ENCODE measurements at regions not wholly inside any gene's neighbourhood (a gene's known extent, or its start where the extent isn't known, plus 50 kb on each side); places are given as distances from the start of the nearest gene placed in this dataset.
"Not testable (repeated sequence)": the region's sequence is repeated elsewhere in the genome, so short reads cannot be mapped to it uniquely, and the experiment has no call there.

DNA sequence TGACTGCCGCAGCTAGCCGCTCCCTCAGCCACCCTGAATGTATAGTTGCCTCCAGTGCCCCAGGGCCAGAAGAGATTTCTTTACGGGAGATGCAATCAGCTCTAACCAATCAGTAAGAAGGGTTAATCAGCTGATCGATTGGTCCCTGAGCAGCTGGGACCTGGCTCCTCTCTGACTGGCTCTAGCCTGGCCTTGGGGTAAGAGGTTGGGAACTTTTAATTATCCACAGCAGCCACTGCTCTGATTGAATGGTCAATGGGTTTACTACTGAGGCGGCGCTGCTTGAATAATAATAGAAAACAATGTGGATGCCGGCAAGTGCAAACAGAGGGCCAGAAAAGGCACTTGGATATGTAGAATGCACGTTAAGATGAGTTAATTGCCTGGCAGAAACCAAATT lies 99.8 kb downstream of the TFAP2A start:
- Histone ChIP-seq H3K36me3 (ENCODE audit: insufficient read depth, low read length) (no peaks in the 10 kb centered on the region), H3K27ac (ENCODE audit: low read depth, low read length) (no peak overlapping the region), H3K27me3 (ENCODE audit: insufficient read depth, low read length) (no peaks in the 10 kb centered on the region), H3K4me3 (ENCODE audit: low read depth, low read length) (no peak overlapping the region), H3K79me2 (ENCODE audit: control insufficient read depth, insufficient read depth, low read length, unreplicated experiment) (no peaks in the 10 kb centered on the region), H3K4me1 (ENCODE audit: control insufficient read depth, insufficient read depth, low read length, unreplicated experiment) (no peaks in the 10 kb centered on the region), H2AFZ (ENCODE audit: low read length, unreplicated experiment) (no peak overlapping the region)

- no peak overlapping the region for H3K4me3 ChIP-seq (ENCODE audit: low read depth, low read length)
Observed at GRCh38 chr6:10314163-10314955, 100.5 kb downstream of the TFAP2A start.

DNA sequence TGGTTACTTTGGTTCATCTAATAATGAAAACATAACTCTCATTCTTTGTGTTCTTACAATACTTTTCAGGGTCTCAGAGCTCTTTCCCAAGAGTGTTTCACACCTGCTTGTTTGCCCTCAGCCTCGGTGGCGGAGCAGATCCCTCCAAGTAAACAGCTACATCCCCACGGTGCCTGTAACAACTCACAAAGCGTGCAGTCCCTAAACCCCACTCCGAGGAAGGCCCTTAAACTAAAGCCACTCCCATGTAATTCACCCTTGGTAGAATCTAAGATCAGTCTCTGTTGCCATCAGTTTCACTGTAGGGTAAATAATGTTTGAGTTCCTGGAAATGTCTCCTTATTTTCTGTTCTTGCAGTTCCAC lies 101.1 kb downstream of the TFAP2A start:
- Histone ChIP-seq H3K4me1 (ENCODE audit: control insufficient read depth, insufficient read depth, low read length, unreplicated experiment) (no peaks in the 10 kb centered on the region), H3K79me2 (ENCODE audit: control insufficient read depth, insufficient read depth, low read length, unreplicated experiment) (no peaks in the 10 kb centered on the region), H3K27me3 (ENCODE audit: insufficient read depth, low read length) (no peaks in the 10 kb centered on the region), H2AFZ (ENCODE audit: low read length, unreplicated experiment) (no peak overlapping the region), H3K36me3 (ENCODE audit: insufficient read depth, low read length) (no peaks in the 10 kb centered on the region), H3K27ac (ENCODE audit: low read depth, low read length) (no peak overlapping the region), H3K4me3 (ENCODE audit: low read depth, low read length) (no peak overlapping the region)

More at GRCh38 chr6:10314163-10314955, 100.5 kb downstream of the TFAP2A start:
- H3K36me3 ChIP-seq (ENCODE audit: insufficient read depth, low read length), result no peaks in the 10 kb centered on the region
- H3K27ac ChIP-seq (ENCODE audit: low read depth, low read length), result no peak overlapping the region
- H2AFZ ChIP-seq (ENCODE audit: low read length, unreplicated experiment), result no peak overlapping the region
- no peaks in the 10 kb centered on the region for H3K79me2 ChIP-seq (ENCODE audit: control insufficient read depth, insufficient read depth, low read length, unreplicated experiment)
- H3K4me1 ChIP-seq (ENCODE audit: control insufficient read depth, insufficient read depth, low read length, unreplicated experiment), result no peaks in the 10 kb centered on the region
- H3K27me3 ChIP-seq (ENCODE audit: insufficient read depth, low read length), result no peaks in the 10 kb centered on the region

DNA sequence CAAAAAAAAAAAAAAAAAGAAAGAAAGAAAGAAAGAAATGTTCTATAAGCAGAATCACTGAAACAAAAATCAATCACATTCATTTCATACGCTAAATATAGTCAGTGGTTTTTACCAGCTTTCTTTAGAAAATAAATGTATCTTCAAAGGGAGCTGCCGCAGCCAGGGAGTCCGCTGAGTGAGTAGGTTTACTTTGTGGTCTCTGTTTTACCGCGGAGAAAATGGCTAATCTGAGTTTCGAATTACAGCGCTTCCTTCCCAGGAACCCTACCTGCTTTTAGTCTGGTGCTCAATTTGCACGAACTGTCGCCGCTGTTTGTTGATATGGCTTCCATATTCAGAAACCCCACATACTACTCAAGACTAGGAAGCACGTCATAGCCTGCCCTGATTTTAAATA lies 102.4 kb downstream of the TFAP2A start:
- H3K27me3 ChIP-seq (ENCODE audit: insufficient read depth, low read length), result no peaks in the 10 kb centered on the region
- no peak overlapping the region for H3K27ac ChIP-seq (ENCODE audit: low read depth, low read length)
- H2AFZ ChIP-seq (ENCODE audit: low read length, unreplicated experiment), result no peak overlapping the region
- no peaks in the 10 kb centered on the region for H3K4me1 ChIP-seq (ENCODE audit: control insufficient read depth, insufficient read depth, low read length, unreplicated experiment)
- H3K36me3 ChIP-seq (ENCODE audit: insufficient read depth, low read length), result no peaks in the 10 kb centered on the region
- no peaks in the 10 kb centered on the region for H3K79me2 ChIP-seq (ENCODE audit: control insufficient read depth, insufficient read depth, low read length, unreplicated experiment)
- H3K4me3 ChIP-seq (ENCODE audit: low read depth, low read length), result no peak overlapping the region

DNA sequence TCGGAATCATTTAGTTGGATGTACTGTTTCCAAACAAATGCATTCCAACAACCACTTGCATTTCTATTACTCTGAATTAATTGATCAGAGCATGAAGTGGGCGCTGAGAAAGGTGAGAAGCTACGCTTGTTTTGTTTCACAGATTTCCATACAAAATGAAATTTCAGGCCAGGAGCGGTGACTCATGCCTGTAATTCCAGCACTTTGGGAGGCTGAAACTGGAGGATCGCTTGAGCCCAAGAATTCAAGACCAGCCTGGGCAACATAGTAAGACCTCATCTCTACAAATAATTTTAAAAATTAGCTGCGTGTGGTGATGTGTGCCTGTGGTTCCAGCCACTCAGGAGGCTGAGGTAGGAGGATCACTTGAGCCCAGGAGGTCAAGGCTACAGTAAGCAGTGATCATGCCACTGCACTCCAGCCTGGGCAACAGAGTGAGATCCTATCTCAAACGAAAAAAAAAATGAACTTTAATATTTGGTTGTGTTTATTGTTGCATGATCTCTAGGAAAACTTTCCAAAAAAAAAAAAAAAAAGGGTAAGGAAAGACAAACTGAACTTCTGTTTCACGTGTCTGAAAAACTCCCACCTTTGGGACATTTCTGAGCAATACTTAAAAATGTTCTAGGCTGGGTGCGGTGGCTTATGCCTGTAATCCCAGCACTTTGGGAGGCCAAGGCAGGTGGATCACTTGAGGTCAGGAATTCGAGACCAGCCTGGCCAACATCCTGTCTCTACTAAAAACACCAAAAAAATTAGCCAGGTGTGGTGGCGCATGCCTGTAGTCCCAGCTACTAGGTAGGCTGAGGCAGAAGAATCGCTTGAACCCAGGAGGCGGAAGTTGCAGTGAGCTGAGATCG lies 103.1 kb downstream of the TFAP2A start:
- H3K4me3 ChIP-seq (ENCODE audit: low read depth, low read length); H3K79me2 ChIP-seq (ENCODE audit: control insufficient read depth, insufficient read depth, low read length, unreplicated experiment); H3K27me3 ChIP-seq (ENCODE audit: insufficient read depth, low read length); H2AFZ ChIP-seq (ENCODE audit: low read length, unreplicated experiment); H3K27ac ChIP-seq (ENCODE audit: low read depth, low read length); H3K36me3 ChIP-seq (ENCODE audit: insufficient read depth, low read length); H3K4me1 ChIP-seq (ENCODE audit: control insufficient read depth, insufficient read depth, low read length, unreplicated experiment): not testable (repeated sequence)

DNA sequence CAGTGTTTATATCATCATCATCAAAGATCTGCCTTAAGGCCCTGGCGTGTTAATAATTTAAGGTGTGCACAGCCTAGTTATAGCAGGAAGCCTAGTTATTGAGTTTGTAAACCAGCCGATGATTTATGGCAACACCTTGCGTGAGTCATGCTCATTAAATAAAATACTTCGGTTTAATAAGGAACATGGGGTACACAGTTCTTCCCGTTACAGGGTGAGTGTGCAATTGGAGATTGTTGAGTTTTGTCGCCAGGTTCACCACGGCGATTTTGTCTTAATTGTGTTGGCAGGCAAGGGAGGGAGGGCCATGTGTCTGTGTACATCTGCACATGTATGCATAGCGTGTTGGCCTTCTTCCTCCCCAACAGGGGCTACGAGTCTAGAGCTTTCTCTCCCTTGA lies 104.0 kb downstream of the TFAP2A start:
- Histone ChIP-seq H3K4me3 (ENCODE audit: low read depth, low read length) (no peak overlapping the region), H3K79me2 (ENCODE audit: control insufficient read depth, insufficient read depth, low read length, unreplicated experiment) (no peaks in the 10 kb centered on the region), H3K4me1 (ENCODE audit: control insufficient read depth, insufficient read depth, low read length, unreplicated experiment) (no peaks in the 10 kb centered on the region), H3K27me3 (ENCODE audit: insufficient read depth, low read length) (no peaks in the 10 kb centered on the region), H2AFZ (ENCODE audit: low read length, unreplicated experiment) (no peak overlapping the region), H3K36me3 (ENCODE audit: insufficient read depth, low read length) (no peaks in the 10 kb centered on the region), H3K27ac (ENCODE audit: low read depth, low read length) (no peak overlapping the region)

DNA sequence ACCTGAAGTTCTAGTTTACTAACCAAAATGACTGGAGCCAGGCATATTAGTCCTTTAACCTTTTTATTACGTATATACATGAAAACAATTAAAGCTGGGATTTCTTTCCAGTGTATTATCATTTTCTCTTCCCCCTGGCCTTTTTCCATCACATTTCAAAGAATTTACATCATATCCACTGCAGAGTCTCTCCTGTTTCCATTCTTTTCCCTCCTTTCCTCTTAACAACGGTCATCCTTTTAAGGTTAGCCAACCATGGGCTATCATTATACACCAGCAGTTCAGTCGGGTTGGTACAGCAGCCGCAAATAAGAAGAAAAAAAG lies 104.6 kb downstream of the TFAP2A start:
- Histone ChIP-seq H2AFZ (ENCODE audit: low read length, unreplicated experiment) (no peak overlapping the region), H3K79me2 (ENCODE audit: control insufficient read depth, insufficient read depth, low read length, unreplicated experiment) (no peaks in the 10 kb centered on the region), H3K4me3 (ENCODE audit: low read depth, low read length) (no peak overlapping the region), H3K27me3 (ENCODE audit: insufficient read depth, low read length) (no peaks in the 10 kb centered on the region), H3K27ac (ENCODE audit: low read depth, low read length) (no peak overlapping the region), H3K4me1 (ENCODE audit: control insufficient read depth, insufficient read depth, low read length, unreplicated experiment) (no peaks in the 10 kb centered on the region), H3K36me3 (ENCODE audit: insufficient read depth, low read length) (no peaks in the 10 kb centered on the region)

GRCh38 chr6:10309457-10310329 lies 105.2 kb downstream of the TFAP2A start:
- Histone ChIP-seq H3K27ac (ENCODE audit: low read depth, low read length) (no peak overlapping the region), H3K36me3 (ENCODE audit: insufficient read depth, low read length) (no peaks in the 10 kb centered on the region), H3K79me2 (ENCODE audit: control insufficient read depth, insufficient read depth, low read length, unreplicated experiment) (no peaks in the 10 kb centered on the region), H2AFZ (ENCODE audit: low read length, unreplicated experiment) (no peak overlapping the region), H3K4me1 (ENCODE audit: control insufficient read depth, insufficient read depth, low read length, unreplicated experiment) (no peaks in the 10 kb centered on the region), H3K4me3 (ENCODE audit: low read depth, low read length) (no peak overlapping the region), H3K27me3 (ENCODE audit: insufficient read depth, low read length) (no peaks in the 10 kb centered on the region)

DNA sequence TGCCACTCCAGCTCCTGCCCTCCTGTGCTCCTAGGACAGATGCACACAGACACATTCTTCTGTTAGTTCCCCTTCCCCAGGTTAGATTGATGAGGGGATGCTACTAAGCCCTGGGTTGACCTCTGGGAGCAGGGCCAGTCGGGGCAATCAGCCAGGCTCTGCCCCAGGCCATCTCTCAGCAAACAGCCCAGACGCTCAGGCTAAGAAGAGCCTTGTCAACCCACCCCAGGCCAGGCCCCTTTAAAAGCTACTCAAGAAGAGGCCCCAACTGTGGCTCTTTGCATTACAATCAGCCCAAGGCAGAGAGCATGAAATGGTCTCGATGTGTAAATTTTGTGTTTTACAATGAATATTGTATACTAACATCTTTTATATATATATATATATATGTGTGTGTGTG lies 107.4 kb downstream of the TFAP2A start:
- H3K27me3 ChIP-seq (ENCODE audit: insufficient read depth, low read length), result no peaks in the 10 kb centered on the region
- no peaks in the 10 kb centered on the region for H3K4me1 ChIP-seq (ENCODE audit: control insufficient read depth, insufficient read depth, low read length, unreplicated experiment)
- no peak overlapping the region for H3K27ac ChIP-seq (ENCODE audit: low read depth, low read length)
- no peak overlapping the region for H2AFZ ChIP-seq (ENCODE audit: low read length, unreplicated experiment)
- H3K4me3 ChIP-seq (ENCODE audit: low read depth, low read length), result no peak overlapping the region
- H3K36me3 ChIP-seq (ENCODE audit: insufficient read depth, low read length), result no peaks in the 10 kb centered on the region
- no peaks in the 10 kb centered on the region for H3K79me2 ChIP-seq (ENCODE audit: control insufficient read depth, insufficient read depth, low read length, unreplicated experiment)

DNA sequence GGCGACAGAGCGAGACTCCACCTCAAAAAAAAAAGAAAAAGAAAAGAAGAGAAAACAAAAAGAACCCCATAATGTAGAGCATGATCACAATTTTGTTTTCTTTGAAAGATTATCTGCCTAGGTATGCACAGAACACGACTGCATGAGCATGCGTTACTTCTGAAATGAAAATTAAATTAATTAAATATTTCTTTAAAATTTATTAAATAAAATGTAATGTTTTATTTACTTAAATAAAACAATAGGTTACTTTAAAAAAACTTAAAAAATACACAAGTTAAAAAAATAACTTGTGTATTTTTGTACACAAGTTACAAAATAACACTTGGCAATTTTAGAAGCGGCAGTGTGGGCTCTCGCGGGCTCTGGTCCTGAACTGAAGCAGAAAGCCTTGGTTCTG lies 107.8 kb downstream of the TFAP2A start:
- no peaks in the 10 kb centered on the region for H3K36me3 ChIP-seq (ENCODE audit: insufficient read depth, low read length)
- no peak overlapping the region for H3K27ac ChIP-seq (ENCODE audit: low read depth, low read length)
- H3K79me2 ChIP-seq (ENCODE audit: control insufficient read depth, insufficient read depth, low read length, unreplicated experiment), result no peaks in the 10 kb centered on the region
- H2AFZ ChIP-seq (ENCODE audit: low read length, unreplicated experiment), result no peak overlapping the region
- no peak overlapping the region for H3K4me3 ChIP-seq (ENCODE audit: low read depth, low read length)
- no peaks in the 10 kb centered on the region for H3K4me1 ChIP-seq (ENCODE audit: control insufficient read depth, insufficient read depth, low read length, unreplicated experiment)
- no peaks in the 10 kb centered on the region for H3K27me3 ChIP-seq (ENCODE audit: insufficient read depth, low read length)

All from ACC112 (cell line).